HG03354 (cell line): ENCODE measurements at regions not wholly inside any gene's neighbourhood (a gene's known extent, or its start where the extent isn't known, plus 50 kb on each side); places are given as distances from the start of the nearest gene placed in this dataset.
"Not testable (repeated sequence)": the region's sequence is repeated elsewhere in the genome, so short reads cannot be mapped to it uniquely, and the experiment has no call there.

ENCODE experiments used
- ATAC-seq: cut with Tn5 transposase; IDR thresholded peaks from one replicate; pipeline ENCODE4 v1.9.1; 2021; ENCODE audit warnings: mild to moderate bottlenecking; ENCODE audit not compliant: unreplicated experiment, poor library complexity, severe bottlenecking

DNA sequence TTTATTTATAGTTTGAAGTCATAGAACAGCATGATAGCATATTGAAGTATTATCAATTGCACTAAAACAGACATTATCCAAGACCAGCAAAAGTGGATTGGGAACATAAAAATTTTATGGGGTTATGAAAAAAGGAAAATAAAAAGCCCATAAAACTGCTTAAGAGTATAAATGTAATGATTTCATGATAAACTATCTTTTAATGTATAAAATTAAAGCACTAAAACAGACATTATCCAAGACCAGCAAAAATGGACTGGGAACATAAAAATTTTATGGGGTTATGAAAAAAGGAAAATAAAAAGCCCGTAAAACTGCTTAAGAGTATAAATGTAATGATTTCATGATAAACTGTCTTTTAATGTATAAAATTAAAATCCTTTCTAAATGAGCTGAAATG is 119.0 kb upstream of the DAPK1 start:
- no peak for ATAC-seq

DNA sequence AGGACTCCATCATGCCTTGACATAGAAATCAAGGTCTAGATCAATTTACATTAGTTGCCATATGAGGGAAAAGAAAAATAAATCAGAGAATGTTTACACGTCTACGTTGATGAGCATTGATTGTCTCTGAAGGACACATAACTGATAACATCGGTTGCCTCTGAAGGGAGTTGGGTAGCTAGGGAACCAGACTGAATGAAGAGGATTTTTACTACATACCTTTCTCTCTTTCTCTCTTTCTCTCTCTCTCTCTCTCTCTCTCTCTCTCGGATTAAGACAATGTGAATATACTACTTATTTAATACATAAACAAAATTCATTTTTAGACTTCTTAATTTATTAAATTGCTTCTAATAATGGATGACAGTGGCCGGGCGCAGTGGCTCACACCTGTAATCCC is 118.4 kb upstream of the DAPK1 start:
- ATAC-seq, result no peak

DNA sequence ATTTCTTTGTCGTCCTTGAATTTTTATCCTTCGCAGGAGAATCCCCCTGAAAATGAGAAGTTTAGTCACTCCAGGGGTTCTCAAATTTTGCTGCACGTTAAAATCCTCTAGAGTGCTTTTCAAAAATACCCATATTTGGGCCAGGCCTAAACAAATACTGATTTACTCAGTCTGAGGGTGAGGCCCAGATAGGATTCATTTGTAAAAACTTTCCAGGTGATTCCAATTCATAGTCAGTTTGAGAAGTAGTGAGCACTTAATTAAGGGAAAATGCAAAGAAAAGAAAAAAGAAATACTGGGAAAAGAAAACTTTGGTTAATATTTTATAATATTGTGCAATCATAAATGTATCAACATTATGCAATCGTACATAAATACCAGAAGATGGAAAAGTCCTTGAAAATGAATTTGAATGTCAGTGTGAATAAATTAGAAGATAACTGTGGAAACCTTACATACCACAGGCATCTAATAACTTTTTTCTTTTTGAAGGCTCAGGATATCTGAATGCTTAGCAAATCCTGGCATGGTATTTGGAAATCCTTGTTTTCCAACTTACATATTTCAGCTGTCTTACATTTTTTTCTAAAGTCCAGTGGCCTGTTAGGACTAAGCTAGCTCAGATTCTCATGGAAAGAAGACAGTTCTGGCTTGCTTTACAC is 116.5 kb upstream of the DAPK1 start:
- ATAC-seq, result no peak

DNA sequence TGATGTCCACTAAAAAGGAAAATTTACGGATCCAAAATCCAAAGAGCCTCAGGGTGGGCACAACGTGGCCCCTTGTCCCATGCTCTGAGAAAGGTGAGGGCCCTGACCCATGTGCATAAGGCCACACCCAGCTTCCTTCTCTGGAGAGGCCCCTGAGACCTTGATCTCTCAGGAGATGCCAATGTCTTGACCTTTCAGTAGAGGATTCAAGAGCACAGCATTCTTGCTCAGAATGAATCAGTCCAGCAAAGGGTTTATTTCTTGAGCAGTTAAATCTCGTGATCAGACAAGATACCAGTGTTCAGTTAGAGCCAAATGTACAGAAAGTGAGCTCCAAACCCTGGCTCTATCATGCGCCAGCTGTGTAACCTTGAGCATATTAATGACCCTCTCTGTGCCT is 115.9 kb upstream of the DAPK1 start:
- ATAC-seq, result no peak

DNA sequence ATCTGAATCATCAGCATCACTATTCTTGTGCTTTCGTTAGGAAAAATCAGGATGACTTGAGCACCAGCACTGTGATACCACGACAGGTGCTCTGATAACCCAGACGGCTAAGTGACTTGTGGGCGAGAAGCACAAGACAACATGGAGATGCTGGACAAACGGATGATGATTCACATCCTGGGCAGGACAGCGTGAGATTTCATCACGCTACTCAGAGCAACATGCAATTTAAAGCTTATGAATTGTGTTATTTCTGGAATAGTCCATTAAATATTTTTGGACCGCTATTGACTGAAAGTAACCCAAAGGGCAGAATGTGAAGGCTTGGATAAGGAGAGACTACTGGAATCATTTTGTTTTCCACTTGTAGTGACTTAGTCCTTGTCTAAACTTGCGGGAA is 114.8 kb upstream of the DAPK1 start:
- no peak for ATAC-seq

DNA sequence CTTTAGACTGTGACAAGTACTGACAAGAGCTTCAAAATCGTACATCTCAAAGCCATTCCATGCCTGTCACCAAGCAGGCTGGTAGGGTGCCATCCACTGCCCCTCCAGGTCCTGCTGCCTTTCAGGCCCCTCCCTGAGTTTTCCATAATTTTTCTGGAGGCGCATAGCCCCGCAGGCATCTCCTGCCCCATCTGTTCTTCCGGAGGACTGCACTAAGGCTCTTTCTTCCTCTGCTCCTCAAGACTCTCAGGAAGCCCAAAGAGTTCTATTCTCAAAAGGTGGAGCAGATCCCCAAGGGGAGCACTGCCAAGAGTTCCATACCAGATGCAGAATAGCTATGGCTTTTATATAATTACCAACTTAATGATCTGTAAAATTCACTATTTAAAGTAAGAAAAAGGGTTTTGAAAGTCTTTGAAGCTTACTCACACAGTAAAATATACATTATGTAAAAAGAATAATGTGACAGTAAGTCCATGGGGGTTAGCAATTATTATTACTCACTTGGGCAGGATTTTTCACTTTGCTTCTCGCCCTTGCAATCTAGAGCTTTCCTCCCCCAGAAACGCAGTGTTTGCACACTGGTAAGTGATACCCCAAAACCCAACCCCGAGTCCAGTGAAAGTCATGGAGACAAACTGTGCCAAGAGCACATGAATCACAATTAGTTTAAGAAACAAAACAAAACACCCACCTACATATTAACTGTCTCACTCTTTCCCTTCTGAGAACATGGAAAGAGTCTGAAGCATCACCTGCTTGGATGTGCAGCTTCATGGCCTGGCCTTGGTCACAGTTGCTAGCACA is 114.1 kb upstream of the DAPK1 start:
- ATAC-seq, result no peak

DNA sequence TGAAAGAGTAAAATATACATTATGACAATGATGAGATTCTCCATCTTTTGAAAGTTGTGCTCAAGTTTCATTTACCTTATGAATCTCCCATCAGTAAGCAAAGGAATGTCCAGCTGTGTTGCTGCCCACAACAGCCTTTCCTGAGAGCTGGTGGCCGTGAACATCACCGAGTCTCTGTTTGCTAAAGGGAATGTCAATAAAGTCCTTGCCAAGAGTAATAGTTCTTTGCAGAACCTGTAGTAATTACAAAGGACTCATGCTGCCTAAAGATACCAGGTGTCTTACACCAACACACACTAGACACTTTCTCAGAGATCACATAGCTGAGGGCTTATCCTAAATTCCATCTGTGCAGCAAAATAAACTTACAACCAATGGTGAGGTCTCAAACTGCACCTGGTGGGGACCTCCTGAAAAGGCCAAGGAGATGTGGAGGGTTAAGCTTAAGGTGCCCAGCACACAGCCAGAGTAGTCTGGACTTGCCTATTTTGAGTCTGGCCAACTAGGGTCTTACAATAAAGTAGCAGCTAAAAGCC is 111.1 kb upstream of the DAPK1 start:
- no peak for ATAC-seq

DNA sequence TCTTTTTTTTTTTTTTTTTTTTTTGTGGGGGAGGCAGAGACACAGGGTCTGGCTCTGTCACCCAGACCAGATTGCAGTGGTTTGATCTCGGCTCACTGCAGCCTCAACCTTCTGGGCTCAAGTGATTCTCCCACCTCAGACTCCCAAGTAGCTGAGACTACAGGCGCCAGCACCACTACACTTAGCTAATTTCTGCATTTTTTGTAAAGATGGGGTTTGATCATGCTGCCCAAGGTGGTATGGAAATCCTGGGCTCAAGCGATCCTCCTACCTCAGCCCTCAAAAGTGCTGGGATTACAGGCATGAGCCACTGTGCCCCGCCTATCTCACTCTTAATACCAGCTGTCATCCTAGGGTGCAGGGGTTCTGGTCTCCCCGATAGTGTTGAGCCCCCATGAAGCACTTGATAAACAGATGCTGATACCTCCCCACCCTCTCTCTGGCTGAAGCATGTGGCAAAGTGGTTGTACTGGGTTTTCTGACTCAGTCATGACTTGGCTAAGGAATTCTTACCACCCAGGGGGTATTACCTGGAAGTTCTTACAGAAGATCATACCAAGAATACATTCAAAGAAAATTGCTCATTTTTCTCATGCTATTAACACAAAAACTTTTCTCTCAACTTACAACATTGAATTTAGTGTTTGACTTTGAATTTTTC is 110.2 kb upstream of the DAPK1 start:
- ATAC-seq, result no peak

DNA sequence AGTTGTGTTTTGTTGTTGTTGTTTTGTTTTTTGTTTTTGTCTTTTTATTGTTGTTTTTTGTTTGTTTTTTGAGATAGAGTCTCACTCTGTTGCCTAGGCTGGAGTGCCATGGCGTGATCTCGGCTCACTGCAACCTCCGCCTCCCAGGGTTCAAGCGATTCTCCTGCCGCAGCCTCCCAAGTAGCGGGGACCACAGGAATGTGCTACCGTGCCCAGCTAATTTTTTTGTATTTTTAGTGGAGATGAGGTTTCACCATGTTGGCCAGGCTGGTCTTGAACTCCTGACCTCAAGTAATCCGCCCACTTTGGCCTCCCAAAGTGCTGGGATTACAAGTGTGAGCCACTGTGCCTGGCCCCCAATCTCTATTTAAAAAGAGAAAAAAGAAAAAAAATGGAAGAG is 109.0 kb upstream of the DAPK1 start:
- ATAC-seq, result not testable (repeated sequence)

DNA sequence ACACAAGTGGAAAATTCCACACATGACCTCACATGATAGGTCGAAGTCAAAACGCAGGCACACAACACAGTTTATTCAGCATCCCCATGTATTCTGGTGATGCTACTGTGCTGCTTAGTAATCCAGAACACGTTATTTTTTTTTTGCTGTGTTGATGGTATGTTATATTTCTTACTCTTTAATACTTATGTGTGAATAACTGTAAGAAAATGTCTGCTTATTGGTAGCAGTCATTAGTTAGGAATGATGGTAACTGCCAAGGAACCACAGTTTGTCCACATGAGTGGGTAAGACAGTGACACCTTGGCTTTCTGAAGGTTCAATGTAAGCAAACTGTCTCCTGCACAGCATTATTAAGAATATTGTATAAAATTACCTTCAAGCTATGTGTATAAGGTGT is 107.7 kb upstream of the DAPK1 start:
- no peak for ATAC-seq

DNA sequence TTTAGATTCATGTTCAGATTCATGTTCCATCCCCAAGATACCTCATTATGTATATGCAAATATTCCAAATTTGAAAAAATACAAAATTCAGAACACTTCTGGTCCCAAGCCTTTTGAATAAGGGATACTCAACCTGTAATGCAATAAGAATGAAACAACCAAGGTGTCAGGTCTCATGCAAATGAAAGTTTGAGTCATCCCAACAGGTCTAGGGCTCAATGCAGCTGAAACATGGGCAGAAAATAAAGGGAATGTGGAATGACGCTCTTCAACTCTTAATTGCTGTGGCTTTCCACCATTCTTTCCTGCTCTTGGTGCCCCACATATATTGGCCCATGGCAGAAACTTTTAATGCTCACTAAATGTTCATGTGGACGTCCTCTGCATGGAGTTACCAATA is 107.3 kb upstream of the DAPK1 start:
- ATAC-seq, result no peak

DNA sequence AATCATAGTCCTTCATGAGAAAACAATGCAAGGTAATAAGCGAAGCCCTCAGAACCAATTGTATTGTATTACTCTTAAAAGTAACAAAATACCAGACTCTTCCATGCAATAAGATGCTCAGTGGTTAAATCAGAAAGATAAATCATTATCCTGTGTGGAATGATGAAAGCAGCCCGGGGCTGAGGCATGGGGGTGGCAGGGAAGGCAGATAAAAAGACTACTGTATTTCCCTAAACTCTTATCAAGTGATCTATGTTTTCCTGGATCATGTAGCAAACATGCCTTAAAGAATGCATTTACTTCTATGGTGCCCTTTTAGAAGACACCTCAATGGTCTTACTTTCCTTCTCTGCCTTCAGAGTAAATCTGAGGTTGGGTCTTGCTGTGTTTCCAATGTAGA is 105.6 kb upstream of the DAPK1 start:
- ATAC-seq, result no peak

DNA sequence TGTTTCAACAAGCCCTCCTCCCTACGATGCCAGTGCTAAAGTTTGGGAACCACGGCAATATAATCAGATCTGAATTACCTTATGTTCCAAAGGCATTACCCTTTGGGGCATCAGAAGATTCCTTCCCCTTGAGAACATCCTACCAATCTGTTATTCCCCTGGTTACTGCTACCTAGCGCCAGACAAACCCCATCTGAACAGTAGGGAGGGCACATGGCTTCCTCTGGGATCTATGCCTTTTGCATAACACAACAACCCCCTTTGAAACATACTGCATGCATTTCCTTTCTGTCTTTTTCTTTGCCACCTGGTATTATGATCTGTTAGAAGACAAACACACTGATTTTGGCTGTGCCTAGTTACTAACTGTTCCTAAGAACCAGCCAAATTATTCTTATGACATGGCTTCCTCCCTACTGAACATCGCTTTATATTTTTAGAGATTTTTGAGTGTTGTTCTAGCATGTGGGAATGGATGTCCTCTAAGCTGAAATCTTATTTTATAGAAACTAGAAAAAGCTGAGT is 103.9 kb upstream of the DAPK1 start:
- ATAC-seq, result no peak

DNA sequence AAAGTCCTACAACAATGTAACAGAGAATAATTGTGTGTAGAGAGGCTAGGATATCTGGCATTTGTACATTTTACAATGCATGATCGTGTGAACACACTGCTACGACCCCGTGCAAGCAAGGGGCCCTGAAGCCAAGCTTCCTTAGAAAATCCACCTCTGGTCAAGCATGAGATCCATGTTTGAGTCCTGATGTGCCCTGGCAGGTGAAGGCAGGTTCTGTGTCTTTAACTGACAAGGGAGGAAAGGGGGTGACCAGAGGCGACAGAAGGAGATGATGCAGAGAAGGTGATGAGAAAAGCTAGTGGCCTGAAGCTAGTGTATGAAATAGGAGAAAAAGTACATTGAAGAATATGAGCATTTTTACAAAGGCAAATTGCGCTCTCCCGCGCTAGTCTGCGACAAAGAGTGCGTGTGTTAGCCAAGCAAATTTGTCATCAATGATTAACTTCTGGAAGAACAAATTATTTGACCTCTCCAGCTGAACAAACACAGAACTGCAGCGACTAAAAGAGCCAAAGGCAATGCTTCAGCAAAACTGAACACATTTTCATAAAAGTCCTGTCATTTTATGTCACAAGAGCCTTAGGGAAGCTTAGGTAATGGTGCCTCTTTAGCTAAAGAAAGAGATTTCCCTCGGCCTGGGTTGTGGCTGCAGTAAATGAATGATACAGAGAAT is 101.7 kb upstream of the DAPK1 start:
- no peak for ATAC-seq

DNA sequence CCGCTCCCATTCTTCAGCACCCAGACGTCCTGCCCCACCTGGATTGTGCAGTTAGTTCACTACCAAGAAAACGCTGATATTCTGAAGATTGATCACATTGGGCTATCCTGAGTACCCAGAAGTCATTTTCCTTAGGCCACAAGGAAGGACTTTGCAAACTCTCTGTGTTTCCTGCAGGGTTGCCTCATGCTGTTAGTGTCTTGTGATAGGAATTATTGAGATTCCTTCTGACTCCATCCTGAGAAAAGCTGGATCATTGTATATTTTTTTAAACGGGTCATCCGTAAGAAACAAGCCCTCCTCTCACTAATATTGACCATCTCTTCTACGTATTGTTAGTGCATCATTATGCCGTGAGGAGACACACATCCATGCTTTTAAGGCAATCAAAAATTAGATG is 96.0 kb upstream of the DAPK1 start:
- no peak for ATAC-seq

DNA sequence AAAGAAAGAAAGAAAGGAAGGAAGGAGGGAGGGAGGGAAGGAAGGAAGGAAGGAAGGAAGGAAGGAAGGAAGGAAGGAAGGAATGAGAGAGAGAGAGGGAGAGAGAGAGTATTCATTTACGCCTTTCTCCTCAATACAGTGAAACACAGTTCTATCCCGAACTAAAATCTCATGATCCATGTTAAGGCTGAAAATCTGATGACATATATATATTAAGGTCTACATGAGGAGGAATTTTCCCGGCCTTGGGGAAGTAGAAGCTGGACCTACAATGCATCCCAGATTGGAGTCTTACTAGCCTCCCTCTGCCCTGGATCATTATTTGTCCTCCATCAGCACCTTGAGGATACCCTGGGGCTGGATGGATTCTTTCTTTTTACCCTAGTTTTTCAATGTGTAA is 95.1 kb upstream of the DAPK1 start:
- no peak for ATAC-seq

DNA sequence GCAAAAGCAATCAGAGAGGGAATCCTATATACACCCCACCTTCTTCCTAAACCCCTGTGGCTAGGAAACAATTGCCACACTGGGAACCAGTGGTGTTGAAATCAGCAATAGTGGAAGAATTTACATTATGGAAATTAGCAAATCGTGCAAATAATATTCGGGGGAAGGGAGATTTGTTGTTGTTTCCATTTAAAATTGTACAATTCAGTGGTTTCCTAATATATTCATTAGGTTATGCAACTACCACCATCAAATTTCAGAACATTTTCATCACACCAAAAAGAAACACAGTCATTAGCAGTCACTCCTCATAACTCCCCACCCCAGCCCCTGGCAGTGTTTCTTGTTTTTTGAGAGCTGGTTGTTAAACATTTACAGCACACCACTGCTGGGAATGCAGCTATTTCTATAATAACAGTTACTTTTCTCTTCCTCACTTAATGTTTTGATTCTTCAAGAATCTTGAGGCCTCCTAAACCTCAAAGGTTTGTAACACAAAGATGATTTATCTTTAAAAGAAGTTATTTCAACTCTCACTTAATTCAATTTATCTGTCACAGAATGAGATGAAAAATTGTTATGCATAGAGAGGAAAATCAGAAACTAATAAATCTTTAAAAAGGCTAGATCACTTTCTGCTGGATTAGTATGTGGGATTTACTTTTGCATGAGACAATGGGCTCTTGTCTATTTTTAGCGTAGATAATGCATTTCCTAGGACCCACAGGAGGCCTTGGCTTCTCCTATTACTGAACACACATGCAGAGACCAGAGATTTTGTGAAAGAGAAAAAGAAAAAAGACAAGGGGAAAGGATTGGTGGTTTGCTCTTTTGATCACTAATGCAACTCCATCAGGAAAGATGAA is 91.8 kb upstream of the DAPK1 start:
- ATAC-seq, result no peak

DNA sequence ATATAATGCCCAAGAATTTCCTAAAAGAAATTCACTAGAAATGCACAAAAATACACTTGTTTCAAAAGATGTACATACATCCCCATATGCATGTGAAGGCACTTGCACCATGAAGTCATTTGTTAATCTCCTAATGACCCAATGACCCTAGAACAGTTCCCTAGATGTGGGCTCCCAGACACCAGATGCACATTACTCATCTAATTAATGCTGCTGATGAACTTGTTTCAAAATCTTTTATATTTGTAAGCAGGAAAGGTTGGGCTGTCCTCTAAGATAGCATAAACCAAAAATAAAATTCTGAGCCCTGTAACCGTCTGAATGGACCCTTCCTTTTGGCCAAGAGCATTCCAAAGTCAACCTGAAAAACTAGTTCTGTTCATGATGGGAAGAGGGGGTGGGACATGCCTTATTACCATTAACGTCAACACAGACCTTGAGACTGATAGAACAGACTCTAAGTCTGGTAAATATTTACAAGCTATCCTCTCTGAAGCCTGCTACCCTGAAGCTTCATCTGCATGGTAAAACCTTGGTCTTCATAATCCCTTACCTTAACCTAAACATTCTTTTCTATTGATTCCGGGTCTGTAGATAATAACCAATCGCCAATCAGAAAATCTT is 91.0 kb upstream of the DAPK1 start:
- ATAC-seq, result no peak
